ENCODE measurements at regions not wholly inside any gene's neighbourhood (a gene's known extent, or its start where the extent isn't known, plus 50 kb on each side); places are given as distances from the start of the nearest gene placed in this dataset.

DNA sequence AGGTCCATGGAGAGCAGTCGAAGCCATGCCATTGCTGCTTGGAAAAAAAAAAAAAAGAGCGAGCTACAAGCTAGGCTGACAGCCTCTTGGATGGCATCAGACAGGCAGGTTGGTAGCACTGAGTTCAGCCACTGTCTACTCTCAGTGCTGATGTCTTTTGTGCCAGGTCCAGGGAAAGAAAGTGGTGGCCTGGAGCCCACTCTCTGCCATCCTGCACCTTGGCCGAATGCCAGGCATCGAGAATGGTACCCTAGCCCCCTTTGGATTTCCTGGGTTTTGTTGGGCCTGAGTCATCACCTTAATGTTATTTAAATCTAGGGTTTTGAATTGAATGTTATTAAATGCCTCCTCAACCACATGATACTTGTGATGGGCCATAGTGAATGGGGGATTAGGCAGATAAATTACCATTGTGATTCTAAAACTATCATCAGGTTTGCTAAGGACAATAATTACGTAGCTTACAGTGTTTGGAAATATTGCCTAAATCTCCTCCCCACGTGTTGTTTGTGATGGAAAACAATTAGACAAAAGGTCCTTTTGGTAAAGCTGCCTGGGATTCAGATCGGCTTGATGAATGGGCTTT is 195.7 kb upstream of the GPR26 start:
- no peak overlapping the region for H3K4me3 Mint-ChIP-seq
- H3K36me3 Mint-ChIP-seq, result no peaks in the 10 kb centered on the region
- Histone ChIP-seq H3K4me3 (ENCODE audit: low read length in 2 of 2) (no peak overlapping the region), H3K36me3 (ENCODE audit: insufficient read depth, low read length) (no peaks in the 10 kb centered on the region), H3K4me1 (ENCODE audit: insufficient read depth, low read length) (no peaks in the 10 kb centered on the region), H3K27ac (ENCODE audit: low read depth, low read length) (no peak overlapping the region), H3K9me3 (ENCODE audit: control insufficient read depth in 1 of 2, low read length in 2 of 2) (no peaks in the 10 kb centered on the region), H3K27me3 (ENCODE audit: insufficient read depth, low read length) (no peaks in the 10 kb centered on the region)
- ChIA-PET CTCF (ENCODE audit: partially characterized antibody) (no interaction called here), POLR2A (ENCODE audit: partially characterized antibody) (no interaction called here)
- peaks cover 0 to 2% (median 0%) of the 10 kb centered on the region in 8 donors for H3K9me3 Mint-ChIP-seq
- no peaks in the 10 kb centered on the region for H3K4me1 Mint-ChIP-seq
- intact Hi-C loops (cut with micrococcal nuclease), result no loop called here
- no peak for DNase-seq
- H3K27ac Mint-ChIP-seq, result no peak overlapping the region
- H3K27me3 Mint-ChIP-seq, result peaks cover 13 to 16% of the 10 kb centered on the region in 2 donors

DNA sequence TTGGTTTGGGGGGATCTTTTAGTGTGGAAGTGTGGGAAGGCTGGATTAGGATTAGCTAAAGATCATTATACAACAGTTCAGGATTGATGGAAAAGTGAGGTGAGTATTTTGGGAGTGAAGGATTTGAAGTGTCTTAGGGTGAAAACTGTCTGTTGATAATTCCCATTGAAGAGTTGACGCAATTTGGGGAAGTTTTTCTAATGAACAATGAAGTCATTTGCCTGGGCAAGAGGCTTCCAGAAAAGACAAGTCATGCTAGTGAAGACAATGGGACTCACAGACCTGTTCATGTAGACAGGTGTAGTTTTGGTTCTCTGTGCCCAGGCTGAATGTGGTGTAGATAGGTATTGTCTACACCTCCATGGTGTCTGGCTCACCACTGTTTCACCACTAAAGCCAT is 194.3 kb upstream of the GPR26 start:
- H3K27ac Mint-ChIP-seq, result no peak overlapping the region
- Histone ChIP-seq H3K27ac (ENCODE audit: low read depth, low read length) (no peak overlapping the region), H3K27me3 (ENCODE audit: insufficient read depth, low read length) (no peaks in the 10 kb centered on the region), H3K4me3 (ENCODE audit: low read length in 2 of 2) (no peak overlapping the region), H3K9me3 (ENCODE audit: control insufficient read depth in 1 of 2, low read length in 2 of 2) (no peaks in the 10 kb centered on the region), H3K4me1 (ENCODE audit: insufficient read depth, low read length) (no peaks in the 10 kb centered on the region), H3K36me3 (ENCODE audit: insufficient read depth, low read length) (no peaks in the 10 kb centered on the region)
- no peak for DNase-seq
- CTCF ChIA-PET (ENCODE audit: partially characterized antibody), result no interaction called here
- no peaks in the 10 kb centered on the region for H3K36me3 Mint-ChIP-seq
- no peaks in the 10 kb centered on the region for H3K4me1 Mint-ChIP-seq
- H3K4me3 Mint-ChIP-seq, result no peak overlapping the region
- POLR2A ChIA-PET (ENCODE audit: partially characterized antibody), result no interaction called here
- H3K27me3 Mint-ChIP-seq, result peaks cover 16% of the 10 kb centered on the region in 2 donors
- H3K9me3 Mint-ChIP-seq, result peaks cover 0 to 2% (median 0%) of the 10 kb centered on the region in 8 donors
- intact Hi-C loops (cut with micrococcal nuclease), result no loop called here

DNA sequence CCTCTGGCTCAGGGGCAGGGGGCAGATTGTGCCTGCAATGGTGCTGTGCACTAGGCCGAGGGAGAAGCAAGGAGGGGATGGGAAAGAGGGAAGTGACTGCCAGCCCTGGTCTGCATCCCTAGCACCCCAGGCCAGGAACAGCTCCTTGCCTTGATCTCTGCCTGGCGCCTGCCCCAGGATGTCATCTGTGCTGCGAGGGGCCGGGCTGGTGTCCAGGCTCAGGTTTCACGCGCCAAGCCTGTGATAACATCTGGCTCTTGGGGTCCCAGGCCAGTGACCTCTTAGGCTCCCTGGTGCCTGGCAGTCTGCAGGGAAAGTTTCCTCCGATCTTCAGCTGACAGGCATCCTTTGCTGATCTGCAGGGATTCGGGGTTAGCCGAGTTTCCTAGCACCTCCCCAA is 193.5 kb upstream of the GPR26 start:
- Mint-ChIP-seq H3K4me3 (no peak overlapping the region), H3K27ac (no peak overlapping the region), H3K4me1 (no peaks in the 10 kb centered on the region), H3K9me3 (peaks cover 0 to under 1% (median 0%) of the 10 kb centered on the region in 8 donors), H3K36me3 (no peaks in the 10 kb centered on the region), H3K27me3 (peaks cover 11 to 16% of the 10 kb centered on the region in 2 donors)
- intact Hi-C loops (cut with micrococcal nuclease), result no loop called here
- H3K4me3 ChIP-seq (ENCODE audit: low read length in 2 of 2), result no peak overlapping the region
- H3K4me1 ChIP-seq (ENCODE audit: insufficient read depth, low read length), result no peaks in the 10 kb centered on the region
- no peaks in the 10 kb centered on the region for H3K9me3 ChIP-seq (ENCODE audit: control insufficient read depth in 1 of 2, low read length in 2 of 2)
- H3K27ac ChIP-seq (ENCODE audit: low read depth, low read length), result no peak overlapping the region
- H3K36me3 ChIP-seq (ENCODE audit: insufficient read depth, low read length), result no peaks in the 10 kb centered on the region
- no peak for DNase-seq
- no peaks in the 10 kb centered on the region for H3K27me3 ChIP-seq (ENCODE audit: insufficient read depth, low read length)
- ChIA-PET POLR2A (ENCODE audit: partially characterized antibody) (no interaction called here), CTCF (ENCODE audit: partially characterized antibody) (no interaction called here)

DNA sequence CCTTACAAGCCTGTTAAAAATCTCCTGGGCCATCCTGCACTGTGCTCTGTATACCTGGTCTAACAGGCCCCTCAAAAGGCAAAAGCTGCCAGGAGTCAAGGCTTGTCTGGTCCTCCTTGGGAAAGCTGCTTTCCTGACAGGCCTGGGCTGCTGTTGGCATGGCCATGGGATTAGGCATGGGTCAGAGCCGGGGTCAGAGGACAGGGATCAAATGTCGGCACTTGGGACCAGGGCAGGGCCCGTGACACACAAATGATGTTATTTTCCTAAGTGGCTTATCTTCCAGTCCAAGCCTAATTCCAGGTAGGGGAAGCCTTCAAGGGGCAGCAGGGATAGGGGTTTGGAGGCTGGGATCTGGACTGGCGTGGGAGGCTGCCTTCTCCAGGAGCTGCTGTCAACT is 191.5 kb upstream of the GPR26 start:
- Mint-ChIP-seq H3K27ac (no peak overlapping the region), H3K36me3 (no peaks in the 10 kb centered on the region), H3K27me3 (peaks cover 13 to 19% of the 10 kb centered on the region in 2 donors), H3K4me3 (no peak overlapping the region), H3K4me1 (no peaks in the 10 kb centered on the region), H3K9me3 (no peaks in the 10 kb centered on the region)
- no peak overlapping the region for H3K4me3 ChIP-seq (ENCODE audit: low read length in 2 of 2)
- CTCF ChIA-PET (ENCODE audit: partially characterized antibody), result no interaction called here
- H3K36me3 ChIP-seq (ENCODE audit: insufficient read depth, low read length), result no peaks in the 10 kb centered on the region
- no peaks in the 10 kb centered on the region for H3K9me3 ChIP-seq (ENCODE audit: control insufficient read depth in 1 of 2, low read length in 2 of 2)
- H3K27ac ChIP-seq (ENCODE audit: low read depth, low read length), result no peak overlapping the region
- DNase-seq, result no peak
- no peaks in the 10 kb centered on the region for H3K4me1 ChIP-seq (ENCODE audit: insufficient read depth, low read length)
- no peaks in the 10 kb centered on the region for H3K27me3 ChIP-seq (ENCODE audit: insufficient read depth, low read length)
- POLR2A ChIA-PET (ENCODE audit: partially characterized antibody), result no interaction called here
- intact Hi-C loops (cut with micrococcal nuclease), result no loop called here

DNA sequence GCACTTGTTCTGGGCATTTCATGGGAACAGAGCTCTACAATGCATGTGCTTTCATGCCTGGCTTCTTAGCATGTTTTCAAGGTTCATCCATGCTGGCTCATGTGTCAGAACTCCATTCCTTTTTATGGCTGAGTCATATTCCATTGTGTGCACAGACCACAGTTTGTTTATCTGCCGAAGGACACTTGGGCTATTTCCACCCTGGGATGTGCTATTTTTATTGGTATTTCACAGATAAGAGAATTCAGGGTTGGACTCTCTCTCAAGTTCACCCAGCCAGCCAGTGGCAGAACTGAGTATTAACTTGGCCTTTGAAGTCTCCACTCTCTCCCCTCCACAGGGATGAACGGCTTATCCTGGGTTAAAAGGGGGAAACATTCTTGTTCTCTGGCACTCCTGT is 190.7 kb upstream of the GPR26 start:
- H3K27me3 ChIP-seq (ENCODE audit: insufficient read depth, low read length), result no peaks in the 10 kb centered on the region
- H3K4me1 Mint-ChIP-seq, result no peaks in the 10 kb centered on the region
- ChIA-PET POLR2A (ENCODE audit: partially characterized antibody) (no interaction called here), CTCF (ENCODE audit: partially characterized antibody) (no interaction called here)
- H3K4me3 Mint-ChIP-seq, result no peak overlapping the region
- no peak overlapping the region for H3K4me3 ChIP-seq (ENCODE audit: low read length in 2 of 2)
- no peaks in the 10 kb centered on the region for H3K36me3 Mint-ChIP-seq
- no peaks in the 10 kb centered on the region for H3K4me1 ChIP-seq (ENCODE audit: insufficient read depth, low read length)
- H3K27me3 Mint-ChIP-seq, result peaks cover 15 to 20% of the 10 kb centered on the region in 2 donors
- H3K27ac Mint-ChIP-seq, result no peak overlapping the region
- H3K9me3 ChIP-seq (ENCODE audit: control insufficient read depth in 1 of 2, low read length in 2 of 2), result no peaks in the 10 kb centered on the region
- intact Hi-C loops (cut with micrococcal nuclease), result no loop called here
- no peak overlapping the region for H3K27ac ChIP-seq (ENCODE audit: low read depth, low read length)
- H3K36me3 ChIP-seq (ENCODE audit: insufficient read depth, low read length), result no peaks in the 10 kb centered on the region
- peaks cover 0 to 2% (median 0%) of the 10 kb centered on the region in 8 donors for H3K9me3 Mint-ChIP-seq
- no peak for DNase-seq

DNA sequence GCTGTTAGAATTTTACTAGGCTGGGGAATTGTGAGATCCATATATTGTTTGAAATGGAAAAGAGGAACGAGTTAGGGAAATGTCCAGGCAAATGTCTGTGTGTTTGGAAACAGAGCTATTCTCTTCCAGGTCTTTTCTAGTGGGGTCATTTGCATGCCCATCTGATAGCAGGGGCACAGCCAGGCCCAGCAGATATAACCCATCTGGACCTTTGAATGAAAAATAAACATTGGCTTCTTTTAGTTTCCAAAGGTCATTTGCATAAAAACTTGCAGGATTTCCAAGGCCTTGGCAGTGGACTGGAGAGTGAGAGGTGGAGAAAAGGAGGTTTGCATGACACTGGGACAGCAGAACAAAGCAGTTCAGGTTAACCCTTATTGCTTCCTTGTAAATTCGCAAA is 188.0 kb upstream of the GPR26 start:
- Mint-ChIP-seq H3K27ac (no peak overlapping the region), H3K27me3 (peaks cover 11 to 19% of the 10 kb centered on the region in 2 donors), H3K4me1 (no peaks in the 10 kb centered on the region), H3K4me3 (no peak overlapping the region), H3K36me3 (no peaks in the 10 kb centered on the region), H3K9me3 (peaks cover 0 to 2% (median 0%) of the 10 kb centered on the region in 8 donors)
- H3K4me1 ChIP-seq (ENCODE audit: insufficient read depth, low read length), result no peaks in the 10 kb centered on the region
- POLR2A ChIA-PET (ENCODE audit: partially characterized antibody), result no interaction called here
- H3K36me3 ChIP-seq (ENCODE audit: insufficient read depth, low read length), result no peaks in the 10 kb centered on the region
- H3K27ac ChIP-seq (ENCODE audit: low read depth, low read length), result no peak overlapping the region
- DNase-seq, result no peak
- intact Hi-C loops (cut with micrococcal nuclease), result no loop called here
- CTCF ChIA-PET (ENCODE audit: partially characterized antibody), result no interaction called here
- no peaks in the 10 kb centered on the region for H3K9me3 ChIP-seq (ENCODE audit: control insufficient read depth in 1 of 2, low read length in 2 of 2)
- H3K27me3 ChIP-seq (ENCODE audit: insufficient read depth, low read length), result no peaks in the 10 kb centered on the region
- H3K4me3 ChIP-seq (ENCODE audit: low read length in 2 of 2), result no peak overlapping the region

DNA sequence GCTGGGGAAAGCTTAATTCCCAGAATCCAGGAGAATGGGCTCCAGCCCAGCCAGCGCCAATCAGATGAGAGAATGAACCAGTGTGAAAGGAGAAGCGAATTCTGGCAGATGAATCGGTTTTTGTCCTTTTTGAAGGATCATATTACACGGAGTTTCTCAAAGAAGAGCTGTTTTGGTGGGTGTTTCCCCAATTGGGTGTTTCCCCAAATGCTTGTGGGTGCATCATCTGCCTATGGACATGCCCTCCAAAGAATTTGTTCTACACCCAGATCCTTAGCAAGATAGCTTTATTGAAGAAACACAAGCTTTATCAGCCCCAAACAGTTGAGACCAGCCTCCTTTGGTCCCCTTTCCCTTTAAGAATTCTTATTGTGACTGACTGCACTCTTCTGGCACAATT is 186.5 kb upstream of the GPR26 start:
- H3K4me1 Mint-ChIP-seq, result no peaks in the 10 kb centered on the region
- H3K27ac ChIP-seq (ENCODE audit: low read depth, low read length), result no peak overlapping the region
- H3K36me3 ChIP-seq (ENCODE audit: insufficient read depth, low read length), result no peaks in the 10 kb centered on the region
- H3K27me3 ChIP-seq (ENCODE audit: insufficient read depth, low read length), result no peaks in the 10 kb centered on the region
- H3K9me3 Mint-ChIP-seq, result peaks cover 0 to 2% (median 0%) of the 10 kb centered on the region in 8 donors
- no peaks in the 10 kb centered on the region for H3K9me3 ChIP-seq (ENCODE audit: control insufficient read depth in 1 of 2, low read length in 2 of 2)
- no peaks in the 10 kb centered on the region for H3K36me3 Mint-ChIP-seq
- H3K4me1 ChIP-seq (ENCODE audit: insufficient read depth, low read length), result no peaks in the 10 kb centered on the region
- no peak overlapping the region for H3K27ac Mint-ChIP-seq
- ChIA-PET POLR2A (ENCODE audit: partially characterized antibody) (no interaction called here), CTCF (ENCODE audit: partially characterized antibody) (interaction anchor here (1.2 kb wide), 1 partner anchor 219 kb away, joined by 3 read pairs; no protein-coding TSS in a partner anchor)
- H3K4me3 Mint-ChIP-seq, result no peak overlapping the region
- DNase-seq, result no peak
- intact Hi-C loops (cut with micrococcal nuclease), result no loop called here
- peaks cover 11 to 16% of the 10 kb centered on the region in 2 donors for H3K27me3 Mint-ChIP-seq
- H3K4me3 ChIP-seq (ENCODE audit: low read length in 2 of 2), result no peak overlapping the region

DNA sequence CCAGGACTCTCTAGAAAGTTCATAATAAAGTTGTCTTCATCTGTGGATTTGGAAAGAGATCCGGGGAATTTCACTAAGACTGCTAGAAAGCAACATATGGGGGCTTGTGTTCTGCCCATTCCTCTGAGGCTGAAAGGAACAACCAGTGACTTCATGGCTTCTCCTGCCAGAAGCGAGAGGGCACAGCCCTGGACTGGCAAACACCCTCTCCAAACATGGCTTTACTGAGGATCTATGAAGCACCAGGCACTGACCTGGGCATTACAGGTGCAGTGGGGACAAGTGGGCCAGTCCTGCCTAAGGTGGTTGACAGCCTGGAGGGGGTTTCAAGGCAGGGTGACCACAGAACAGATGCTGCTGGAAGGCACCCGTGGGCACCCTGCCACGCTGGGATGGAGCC is 185.8 kb upstream of the GPR26 start:
- POLR2A ChIA-PET (ENCODE audit: partially characterized antibody), result no interaction called here
- no peak overlapping the region for H3K4me3 ChIP-seq (ENCODE audit: low read length in 2 of 2)
- CTCF ChIA-PET (ENCODE audit: partially characterized antibody), result interaction anchor here (1.2 kb wide), 1 partner anchor 219 kb away, joined by 3 read pairs; no protein-coding TSS in a partner anchor
- no peaks in the 10 kb centered on the region for H3K9me3 ChIP-seq (ENCODE audit: control insufficient read depth in 1 of 2, low read length in 2 of 2)
- H3K4me1 ChIP-seq (ENCODE audit: insufficient read depth, low read length), result no peaks in the 10 kb centered on the region
- intact Hi-C loops (cut with micrococcal nuclease), result no loop called here
- Mint-ChIP-seq H3K36me3 (no peaks in the 10 kb centered on the region), H3K27ac (no peak overlapping the region), H3K9me3 (peaks cover 0 to 2% (median 0%) of the 10 kb centered on the region in 8 donors), H3K4me3 (no peak overlapping the region), H3K4me1 (no peaks in the 10 kb centered on the region), H3K27me3 (peaks cover 11 to 16% of the 10 kb centered on the region in 2 donors)
- no peaks in the 10 kb centered on the region for H3K36me3 ChIP-seq (ENCODE audit: insufficient read depth, low read length)
- H3K27me3 ChIP-seq (ENCODE audit: insufficient read depth, low read length), result no peaks in the 10 kb centered on the region
- H3K27ac ChIP-seq (ENCODE audit: low read depth, low read length), result no peak overlapping the region
- DNase-seq, result no peak
